Astrocyte (in vitro differentiated cells and primary cell): ENCODE measurements at regions not wholly inside any gene's neighbourhood (a gene's known extent, or its start where the extent isn't known, plus 50 kb on each side); places are given as distances from the start of the nearest gene placed in this dataset.
"Not testable (repeated sequence)": the region's sequence is repeated elsewhere in the genome, so short reads cannot be mapped to it uniquely, and the experiment has no call there.

Source experiments
- DNase-seq: peaks from one replicate; pipeline ENCODE4 v3.0.0-alpha.2; 2010; ENCODE audit warnings: low read depth
- FAIRE-seq: peaks from 2 replicates; lab custom pipeline; 2011; peaks lifted over from hg19 to GRCh38; lab: Jason Lieb, UNC
- H2AFZ ChIP-seq: 2 replicates; pipeline ENCODE4 v1.6.0; 2012; ENCODE audit warnings: low read depth, low read length, inconsistent platforms
- H3K27ac ChIP-seq: 2 replicates; pipeline ENCODE4 v1.5.1; 2011; ENCODE audit warnings: low read depth, low read length, inconsistent platforms
- H3K27me3 ChIP-seq: 2 replicates; pipeline ENCODE4 v1.6.0; 2011; ENCODE audit warnings: low read length, inconsistent platforms; ENCODE audit not compliant: insufficient read depth
- H3K36me3 ChIP-seq: 2 replicates; pipeline ENCODE4 v1.5.1; 2011; ENCODE audit warnings: low read length, inconsistent platforms; ENCODE audit not compliant: insufficient read depth
- H3K4me1 ChIP-seq: 2 replicates; pipeline ENCODE4 v1.5.1; 2011; ENCODE audit warnings: low read length, inconsistent platforms; ENCODE audit not compliant: insufficient read depth
- H3K4me2 ChIP-seq: 2 replicates; pipeline ENCODE4 v1.6.0; 2012; ENCODE audit warnings: low read length, inconsistent platforms
- H3K4me3 ChIP-seq: 2 replicates; pipeline ENCODE4 v1.5.1; 2011; ENCODE audit warnings: low read depth, mild to moderate bottlenecking, low read length, inconsistent platforms; ENCODE audit not compliant: insufficient read depth
- H3K79me2 ChIP-seq: 2 replicates; pipeline ENCODE4 v1.6.0; 2012; ENCODE audit warnings: mild to moderate bottlenecking, low read length, inconsistent platforms; ENCODE audit not compliant: insufficient read depth
- H3K9ac ChIP-seq: 2 replicates; pipeline ENCODE4 v1.6.0; 2012; ENCODE audit warnings: mild to moderate bottlenecking, low read length, inconsistent platforms
- H3K9me3 ChIP-seq: 2 replicates; pipeline ENCODE4 v1.5.1; 2012; ENCODE audit warnings: low read depth, mild to moderate bottlenecking, low read length, inconsistent platforms; ENCODE audit not compliant: insufficient read depth
- H4K20me1 ChIP-seq: 2 replicates; pipeline ENCODE4 v1.6.0; 2012; ENCODE audit warnings: low read length, inconsistent platforms; ENCODE audit not compliant: insufficient read depth
- H3K27ac Mint-ChIP-seq: one replicate; pipeline ENCODE4 v1.8.0; 2021; ENCODE audit warnings: mild to moderate bottlenecking, mixed read lengths; ENCODE audit not compliant: unreplicated experiment
- H3K27me3 Mint-ChIP-seq: one replicate; pipeline ENCODE4 v1.8.0; 2021; ENCODE audit warnings: low read depth, mixed read lengths; ENCODE audit not compliant: unreplicated experiment
- H3K36me3 Mint-ChIP-seq: one replicate; pipeline ENCODE4 v1.8.0; 2021; ENCODE audit warnings: low read depth, mixed read lengths; ENCODE audit not compliant: unreplicated experiment
- H3K4me1 Mint-ChIP-seq: one replicate; pipeline ENCODE4 v1.8.0; 2021; ENCODE audit warnings: low read depth, mixed read lengths; ENCODE audit not compliant: unreplicated experiment
- H3K4me3 Mint-ChIP-seq: one replicate; pipeline ENCODE4 v1.8.0; 2021; ENCODE audit warnings: mild to moderate bottlenecking, moderate library complexity, mixed read lengths; ENCODE audit not compliant: unreplicated experiment
- H3K9me3 Mint-ChIP-seq: one replicate; pipeline ENCODE4 v1.8.0; 2021; ENCODE audit warnings: mild to moderate bottlenecking, mixed read lengths; ENCODE audit not compliant: unreplicated experiment

DNA sequence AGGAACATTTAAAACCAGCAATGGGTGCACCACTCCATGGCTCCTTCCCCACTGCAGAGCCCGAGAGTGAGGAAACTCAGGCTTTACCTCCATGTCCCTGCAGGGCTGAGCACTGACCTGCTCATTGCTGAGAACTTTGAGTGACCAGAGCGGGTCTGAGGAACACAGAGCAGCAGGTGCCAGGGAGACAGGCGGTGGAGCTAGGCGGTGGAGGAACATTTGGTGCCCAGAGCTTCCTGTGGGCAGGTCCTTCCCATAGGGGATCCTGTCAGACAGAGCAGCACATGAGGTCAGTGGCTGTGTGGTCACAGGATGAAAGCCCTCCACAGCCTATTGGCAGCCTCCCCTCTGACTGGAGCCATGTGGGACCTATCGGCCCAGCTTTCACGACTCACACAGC, 538.5 kb downstream of the RPIA start:
- H3K4me3 Mint-ChIP-seq, H3K9me3 Mint-ChIP-seq, H3K4me1 ChIP-seq, H3K36me3 ChIP-seq, H3K27ac Mint-ChIP-seq, H3K27me3 Mint-ChIP-seq, H3K27me3 ChIP-seq, H3K36me3 Mint-ChIP-seq, H3K27ac ChIP-seq, H3K4me3 ChIP-seq, H2AFZ ChIP-seq, H4K20me1 ChIP-seq, H3K9me3 ChIP-seq, H3K79me2 ChIP-seq, DNase-seq, H3K4me2 ChIP-seq, FAIRE-seq, H3K4me1 Mint-ChIP-seq, H3K9ac ChIP-seq: not testable (repeated sequence)

DNA sequence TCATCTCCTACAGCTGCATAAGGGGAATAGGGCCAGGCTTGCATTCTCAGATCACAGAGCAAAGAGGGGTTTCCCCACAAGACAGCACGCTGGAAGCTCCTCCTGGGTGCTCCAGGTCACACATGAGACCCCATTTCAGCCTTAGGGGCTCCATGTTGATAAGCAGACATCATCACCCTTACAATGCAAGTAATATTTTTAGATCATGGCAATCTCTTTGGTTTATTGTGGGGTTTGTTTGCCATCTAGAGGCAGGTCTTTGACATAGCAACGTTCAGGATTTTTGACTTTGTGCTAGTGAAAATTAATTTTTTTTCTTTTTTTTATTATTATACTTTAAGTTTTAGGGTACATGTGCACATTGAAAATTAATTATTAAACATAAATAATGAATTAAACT, 539.8 kb downstream of the RPIA start:
- not testable (repeated sequence) for H3K4me3 Mint-ChIP-seq, H3K9me3 ChIP-seq, FAIRE-seq, H2AFZ ChIP-seq, H3K27me3 Mint-ChIP-seq, H3K4me1 ChIP-seq, H3K27me3 ChIP-seq, H3K27ac Mint-ChIP-seq, H3K9ac ChIP-seq, H3K4me1 Mint-ChIP-seq, H3K9me3 Mint-ChIP-seq, H3K27ac ChIP-seq, H3K36me3 ChIP-seq, H3K79me2 ChIP-seq, DNase-seq, H4K20me1 ChIP-seq, H3K4me2 ChIP-seq, H3K4me3 ChIP-seq, H3K36me3 Mint-ChIP-seq

DNA sequence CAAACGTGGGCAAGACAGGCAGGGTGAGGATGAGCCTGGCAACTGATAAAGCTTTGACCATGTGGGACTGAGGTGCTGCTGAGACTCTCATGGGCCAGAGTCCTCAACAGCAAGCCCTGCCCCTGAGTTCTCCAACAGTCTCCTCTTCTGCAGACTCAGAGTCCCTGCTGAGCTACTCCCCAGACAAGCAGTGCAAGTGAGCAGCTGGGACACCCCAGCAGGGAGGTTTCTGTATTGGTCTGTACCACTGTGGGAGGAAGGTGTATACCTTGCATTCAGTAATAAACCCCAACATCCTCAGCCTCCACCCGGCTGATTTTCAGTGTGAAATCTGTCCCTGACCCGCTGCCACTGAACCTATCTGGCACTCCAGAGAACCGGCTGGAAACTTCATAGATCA, 542.5 kb downstream of the RPIA start:
- not testable (repeated sequence) for H4K20me1 ChIP-seq, H3K4me2 ChIP-seq, H3K27ac Mint-ChIP-seq, H2AFZ ChIP-seq, H3K4me3 ChIP-seq, H3K4me3 Mint-ChIP-seq, H3K9me3 ChIP-seq, H3K4me1 ChIP-seq, H3K27ac ChIP-seq, H3K79me2 ChIP-seq, FAIRE-seq, H3K9ac ChIP-seq, H3K4me1 Mint-ChIP-seq, H3K36me3 Mint-ChIP-seq, H3K9me3 Mint-ChIP-seq, DNase-seq, H3K36me3 ChIP-seq, H3K27me3 Mint-ChIP-seq, H3K27me3 ChIP-seq

DNA sequence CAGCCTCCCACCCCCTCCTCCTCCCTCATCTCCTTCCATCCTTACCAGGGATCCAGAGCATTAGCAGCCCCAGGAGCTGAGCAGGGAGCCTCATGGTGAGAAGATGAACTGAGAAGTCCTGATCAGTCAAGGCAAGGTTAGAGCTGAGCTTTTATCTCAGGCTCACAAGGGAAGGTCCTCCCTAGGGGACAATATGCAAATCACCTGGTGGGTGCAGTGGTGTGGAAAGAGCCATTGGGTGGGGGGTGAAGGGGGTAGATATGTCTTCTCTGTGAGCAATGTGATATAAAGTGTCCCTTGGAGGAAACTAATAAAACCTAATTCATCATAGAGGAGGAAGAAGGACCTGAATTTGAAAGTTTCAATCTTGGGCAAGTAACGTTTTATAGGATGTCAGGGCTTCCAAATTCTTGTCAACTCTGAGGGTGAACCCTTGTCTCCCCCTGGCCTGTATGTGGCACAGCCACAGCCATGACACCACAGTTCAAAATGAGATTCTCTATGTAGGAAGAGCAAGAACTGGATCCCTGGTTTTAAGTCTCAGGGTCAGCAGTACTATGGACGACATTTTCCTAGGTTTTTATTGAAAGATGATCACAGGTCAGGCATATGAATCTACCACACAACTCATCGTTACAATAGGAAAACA, 543.5 kb downstream of the RPIA start:
- not testable (repeated sequence) for H3K27me3 ChIP-seq, H3K79me2 ChIP-seq, H3K4me3 ChIP-seq, H3K4me2 ChIP-seq, H3K36me3 ChIP-seq, H3K27ac ChIP-seq, FAIRE-seq, H3K27ac Mint-ChIP-seq, H3K9ac ChIP-seq, H3K36me3 Mint-ChIP-seq, H3K4me1 ChIP-seq, H3K4me1 Mint-ChIP-seq, DNase-seq, H3K27me3 Mint-ChIP-seq, H2AFZ ChIP-seq, H4K20me1 ChIP-seq, H3K4me3 Mint-ChIP-seq, H3K9me3 ChIP-seq, H3K9me3 Mint-ChIP-seq

- not testable (repeated sequence) for H3K27ac Mint-ChIP-seq, H3K4me3 Mint-ChIP-seq, H3K9me3 ChIP-seq, H3K4me1 ChIP-seq, H3K4me2 ChIP-seq, H3K27me3 Mint-ChIP-seq, H3K4me1 Mint-ChIP-seq, H2AFZ ChIP-seq, DNase-seq, H3K4me3 ChIP-seq, H3K9me3 Mint-ChIP-seq, H3K9ac ChIP-seq, H3K36me3 ChIP-seq, H3K27me3 ChIP-seq, H4K20me1 ChIP-seq, H3K27ac ChIP-seq, H3K79me2 ChIP-seq, H3K36me3 Mint-ChIP-seq, FAIRE-seq
These were observed 545.5 kb downstream of the RPIA start for GRCh38 chr2:89236832-89237450.

DNA sequence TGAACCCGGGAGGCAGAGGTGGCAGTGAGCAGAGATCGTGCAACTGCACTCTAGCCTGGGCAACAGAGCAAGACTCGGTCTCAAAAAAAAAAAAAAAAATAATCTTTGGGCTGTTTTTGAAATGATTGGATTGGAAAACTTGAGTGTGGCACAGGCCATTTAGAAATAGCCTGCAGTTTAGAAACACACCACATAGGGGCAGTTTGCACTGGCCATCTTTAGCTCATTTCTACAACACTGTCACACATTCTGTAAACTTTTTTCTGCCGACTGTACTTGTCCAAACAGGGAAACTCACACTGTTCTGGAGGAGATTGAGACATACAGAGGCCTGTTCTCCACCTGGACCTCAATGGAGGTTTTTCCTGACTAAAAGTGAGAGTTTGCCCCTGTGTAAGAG, 546.3 kb downstream of the RPIA start:
- H3K27ac Mint-ChIP-seq, H3K9ac ChIP-seq, H3K4me1 Mint-ChIP-seq, DNase-seq, H3K4me2 ChIP-seq, H3K27ac ChIP-seq, H3K27me3 Mint-ChIP-seq, H3K79me2 ChIP-seq, H3K4me1 ChIP-seq, H3K4me3 ChIP-seq, H3K36me3 ChIP-seq, H2AFZ ChIP-seq, H4K20me1 ChIP-seq, H3K4me3 Mint-ChIP-seq, H3K36me3 Mint-ChIP-seq, H3K9me3 ChIP-seq, H3K9me3 Mint-ChIP-seq, H3K27me3 ChIP-seq, FAIRE-seq: not testable (repeated sequence)
